ENCODE measurements at regions not wholly inside any gene's neighbourhood (a gene's known extent, or its start where the extent isn't known, plus 50 kb on each side); places are given as distances from the start of the nearest gene placed in this dataset.

DNA sequence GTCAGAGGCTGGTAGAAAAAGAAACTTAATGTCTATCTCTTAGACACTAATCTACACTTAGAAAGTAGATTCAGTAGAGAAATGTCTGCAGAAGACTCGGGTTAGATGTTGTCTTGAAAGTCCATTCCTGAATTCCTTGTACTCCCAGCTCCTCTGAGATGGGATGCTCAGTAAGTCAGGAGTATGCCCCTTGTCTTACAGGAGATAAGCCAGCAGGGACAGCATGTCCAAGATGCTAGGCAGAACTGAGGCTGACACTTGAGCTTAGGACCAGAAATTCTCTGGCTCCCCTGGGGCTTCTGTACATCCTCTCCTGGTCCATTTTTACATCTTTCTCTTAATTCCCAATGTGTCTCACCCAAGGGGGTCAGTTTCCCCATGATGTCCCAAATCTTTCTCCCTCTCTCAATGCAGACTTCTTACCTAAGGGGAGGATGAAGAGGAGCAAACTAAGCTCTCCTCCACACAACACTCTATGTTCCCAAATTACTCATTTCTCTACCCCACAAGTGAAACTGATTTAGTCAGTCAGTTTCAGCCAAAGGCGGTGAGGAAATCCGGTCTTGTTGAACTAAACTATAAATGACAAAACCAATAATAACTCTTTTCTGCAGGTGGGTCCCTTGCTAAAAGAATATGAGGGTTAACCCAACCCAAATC, 558.2 kb upstream of the DIPK2B start:
- Histone ChIP-seq H3K36me3 (no peaks in the 10 kb centered on the region), H3K9me3 (no peaks in the 10 kb centered on the region), H3K27me3 (no peaks in the 10 kb centered on the region), H3K27ac (peak overlapping the region in 1 of 4 donors; percentile 2), H3K4me3 (no peak overlapping the region), H3K4me1 (no peaks in the 10 kb centered on the region)
- WGBS, 2 donors (ENCODE audit: low coverage in 1 of 2): 56 to 57% methylated on average over 1 to 2 of the region's 3 CpGs
- ATAC-seq: no peak
- no peak for TF ChIP-seq POLR2AphosphoS5 (IDR thresholded peaks at IDR 0.05)
- no peak for TF ChIP-seq EP300 (IDR thresholded peaks at IDR 0.05)
- no peak for TF ChIP-seq POLR2A (IDR thresholded peaks at IDR 0.05)
- TF ChIP-seq, protein P1, sequence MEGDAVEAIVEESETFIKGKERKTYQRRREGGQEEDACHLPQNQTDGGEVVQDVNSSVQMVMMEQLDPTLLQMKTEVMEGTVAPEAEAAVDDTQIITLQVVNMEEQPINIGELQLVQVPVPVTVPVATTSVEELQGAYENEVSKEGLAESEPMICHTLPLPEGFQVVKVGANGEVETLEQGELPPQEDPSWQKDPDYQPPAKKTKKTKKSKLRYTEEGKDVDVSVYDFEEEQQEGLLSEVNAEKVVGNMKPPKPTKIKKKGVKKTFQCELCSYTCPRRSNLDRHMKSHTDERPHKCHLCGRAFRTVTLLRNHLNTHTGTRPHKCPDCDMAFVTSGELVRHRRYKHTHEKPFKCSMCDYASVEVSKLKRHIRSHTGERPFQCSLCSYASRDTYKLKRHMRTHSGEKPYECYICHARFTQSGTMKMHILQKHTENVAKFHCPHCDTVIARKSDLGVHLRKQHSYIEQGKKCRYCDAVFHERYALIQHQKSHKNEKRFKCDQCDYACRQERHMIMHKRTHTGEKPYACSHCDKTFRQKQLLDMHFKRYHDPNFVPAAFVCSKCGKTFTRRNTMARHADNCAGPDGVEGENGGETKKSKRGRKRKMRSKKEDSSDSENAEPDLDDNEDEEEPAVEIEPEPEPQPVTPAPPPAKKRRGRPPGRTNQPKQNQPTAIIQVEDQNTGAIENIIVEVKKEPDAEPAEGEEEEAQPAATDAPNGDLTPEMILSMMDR (IDR thresholded peaks at IDR 0.05): no peak

DNA sequence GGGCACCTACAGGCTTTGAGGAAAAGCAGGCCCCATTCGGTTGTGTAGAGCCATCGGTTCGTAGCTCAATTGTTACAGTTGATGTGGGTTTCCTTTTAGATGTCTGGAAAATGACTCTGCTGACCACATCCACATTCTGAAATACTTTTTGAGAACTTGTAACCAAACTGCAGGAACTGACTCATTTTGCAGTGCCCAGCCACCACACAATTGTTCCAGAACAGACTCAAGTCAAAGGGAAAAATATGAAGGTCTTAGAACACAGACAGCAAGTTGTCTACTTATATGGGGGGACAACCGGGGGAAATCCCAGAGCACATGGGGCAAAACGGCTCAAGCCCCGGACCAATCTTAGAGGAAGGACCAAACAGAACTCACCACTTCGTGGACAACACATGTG, 557.6 kb upstream of the DIPK2B start:
- Histone ChIP-seq H3K4me1 (no peaks in the 10 kb centered on the region), H3K4me3 (no peak overlapping the region), H3K9me3 (no peaks in the 10 kb centered on the region), H3K36me3 (no peaks in the 10 kb centered on the region), H3K27ac (peak overlapping the region in 1 of 4 donors; percentile 2), H3K27me3 (no peaks in the 10 kb centered on the region)
- 80% methylated on average over 4 of the region's 7 CpGs; no CpG with 5 or more reads in 1 of the 2 donors for WGBS, 2 donors (ENCODE audit: low coverage in 1 of 2)
- no peak for TF ChIP-seq POLR2A (IDR thresholded peaks at IDR 0.05)
- TF ChIP-seq, protein P1 (IDR thresholded peaks at IDR 0.05): no peak
- no peak for TF ChIP-seq POLR2AphosphoS5 (IDR thresholded peaks at IDR 0.05)
- TF ChIP-seq EP300 (IDR thresholded peaks at IDR 0.05): no peak
- no peak for ATAC-seq

DNA sequence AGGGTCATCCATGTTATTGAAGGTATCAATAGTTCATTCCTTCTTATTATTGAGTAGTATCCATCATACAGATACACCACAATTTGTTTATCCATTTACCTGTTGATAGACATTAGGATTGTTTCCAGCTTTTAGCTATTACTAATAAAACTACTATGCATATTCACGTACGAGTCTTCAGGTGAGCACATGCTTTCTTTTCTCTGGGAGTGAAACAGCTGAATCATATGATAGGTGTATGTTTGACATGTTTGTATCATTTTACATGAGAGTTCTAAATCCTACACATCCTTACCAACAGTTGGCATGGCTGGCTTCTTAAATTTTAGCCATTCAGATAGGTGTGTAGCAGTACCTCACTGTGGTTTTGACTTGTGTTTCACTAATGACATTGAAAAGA, 556.6 kb upstream of the DIPK2B start:
- 74% methylated on average over 2 of the region's 2 CpGs; no CpG with 5 or more reads in 1 of the 2 donors for WGBS, 2 donors (ENCODE audit: low coverage in 1 of 2)
- no peak for ATAC-seq
- Histone ChIP-seq H3K4me3 (no peak overlapping the region), H3K27me3 (no peaks in the 10 kb centered on the region), H3K27ac (no peak overlapping the region), H3K4me1 (no peaks in the 10 kb centered on the region), H3K9me3 (no peaks in the 10 kb centered on the region), H3K36me3 (no peaks in the 10 kb centered on the region)
- TF ChIP-seq, protein P1 (IDR thresholded peaks at IDR 0.05): no peak
- no peak for TF ChIP-seq EP300 (IDR thresholded peaks at IDR 0.05)
- TF ChIP-seq POLR2A (IDR thresholded peaks at IDR 0.05): no peak
- TF ChIP-seq POLR2AphosphoS5 (IDR thresholded peaks at IDR 0.05): no peak

DNA sequence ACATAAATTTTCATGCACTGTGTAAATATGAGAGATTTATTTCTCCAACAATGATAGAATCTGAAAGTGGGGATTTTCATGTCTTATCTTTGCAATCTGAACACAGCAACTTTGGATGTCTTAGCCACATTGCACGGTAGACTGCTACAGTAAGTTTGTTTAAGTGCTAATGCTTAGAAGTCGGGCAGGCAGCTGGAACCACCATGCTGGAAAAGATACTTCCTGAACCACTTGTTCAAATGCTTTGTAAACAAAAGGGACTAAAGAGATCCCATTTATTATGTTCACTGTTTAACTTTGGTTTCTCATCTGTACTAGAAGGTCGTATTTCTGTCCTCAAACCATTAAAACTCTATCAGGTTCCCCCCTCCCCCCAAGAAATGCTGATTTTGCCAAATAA, 555.9 kb upstream of the DIPK2B start:
- Histone ChIP-seq H3K36me3 (no peaks in the 10 kb centered on the region), H3K4me1 (no peaks in the 10 kb centered on the region), H3K27me3 (no peaks in the 10 kb centered on the region), H3K27ac (no peak overlapping the region), H3K9me3 (no peaks in the 10 kb centered on the region), H3K4me3 (no peak overlapping the region)
- no peak for ATAC-seq
- 31 to 56% methylated on average over 3 of the region's 3 CpGs for WGBS, 2 donors (ENCODE audit: low coverage in 1 of 2)
- TF ChIP-seq POLR2AphosphoS5 (IDR thresholded peaks at IDR 0.05) (no peak), POLR2A (IDR thresholded peaks at IDR 0.05) (no peak), EP300 (IDR thresholded peaks at IDR 0.05) (no peak)
- TF ChIP-seq, protein P1 (IDR thresholded peaks at IDR 0.05): no peak

DNA sequence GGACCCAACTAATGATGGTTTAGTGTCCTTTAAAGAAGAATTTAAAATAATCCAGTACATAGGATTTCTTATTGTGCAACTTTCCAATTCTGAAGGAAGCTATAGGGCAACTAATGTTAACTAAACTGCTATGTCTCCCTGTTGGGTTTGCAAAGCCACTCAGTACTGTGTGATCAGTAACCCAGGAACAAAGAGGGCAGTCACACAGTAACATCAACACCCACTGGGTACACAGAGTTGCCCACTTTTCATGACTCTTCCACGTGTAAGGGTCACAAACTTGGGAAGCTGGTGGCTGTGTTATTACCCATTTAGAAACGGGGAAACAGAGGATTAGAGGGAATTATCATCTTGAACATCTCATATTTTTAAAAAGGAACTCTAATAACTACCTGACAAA, 555.0 kb upstream of the DIPK2B start:
- 83% methylated on average over 1 of the region's 2 CpGs; no CpG with 5 or more reads in 1 of the 2 donors for WGBS, 2 donors (ENCODE audit: low coverage in 1 of 2)
- Histone ChIP-seq H3K27me3 (no peaks in the 10 kb centered on the region), H3K4me1 (peaks cover 0 to 7% (median 0%) of the 10 kb centered on the region in 3 donors), H3K9me3 (no peaks in the 10 kb centered on the region), H3K36me3 (no peaks in the 10 kb centered on the region), H3K27ac (no peak overlapping the region), H3K4me3 (no peak overlapping the region)
- TF ChIP-seq POLR2AphosphoS5 (IDR thresholded peaks at IDR 0.05) (no peak), EP300 (IDR thresholded peaks at IDR 0.05) (no peak), POLR2A (IDR thresholded peaks at IDR 0.05) (no peak)
- TF ChIP-seq, protein P1 (IDR thresholded peaks at IDR 0.05): no peak
- no peak for ATAC-seq
